ENCODE measurements at regions not wholly inside any gene's neighbourhood (a gene's known extent, or its start where the extent isn't known, plus 50 kb on each side); places are given as distances from the start of the nearest gene placed in this dataset.

DNA sequence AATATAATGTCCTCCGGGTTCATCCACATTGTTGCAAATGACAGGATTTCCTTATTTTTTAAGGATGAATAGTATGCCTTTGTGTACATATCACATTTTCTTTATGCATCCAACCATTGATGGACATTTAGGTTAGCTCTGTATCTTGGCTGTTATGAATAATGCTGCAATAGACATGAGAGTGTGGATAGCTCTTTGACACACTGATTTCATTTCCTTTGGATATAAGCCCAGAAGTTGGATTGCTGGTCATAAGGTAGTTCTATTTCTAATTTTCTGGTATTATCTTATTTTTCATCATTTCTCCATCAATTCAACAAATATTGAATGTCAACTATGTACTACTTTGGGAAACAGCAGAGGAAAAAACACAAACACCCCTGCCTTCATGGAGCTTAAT is 423.3 kb downstream of the MTX2 start:
- H3K9me3 ChIP-seq (ENCODE audit: control insufficient read depth in 1 of 2, low read length in 2 of 2), result no peaks in the 10 kb centered on the region
- no peaks in the 10 kb centered on the region for H3K4me1 ChIP-seq (ENCODE audit: control insufficient read depth in 1 of 2, insufficient read depth in 2 of 2, low read length in 2 of 2)
- H3K27ac ChIP-seq (ENCODE audit: low read length), result no peak overlapping the region
- no peaks in the 10 kb centered on the region for H3K36me3 ChIP-seq (ENCODE audit: control insufficient read depth in 1 of 2, insufficient read depth in 2 of 2, low read length in 2 of 2)
- no peak overlapping the region for H3K4me3 ChIP-seq (ENCODE audit: low read depth in 1 of 2, low read length in 2 of 2)
- no peaks in the 10 kb centered on the region for H3K27me3 ChIP-seq (ENCODE audit: low read depth, low read length)

DNA sequence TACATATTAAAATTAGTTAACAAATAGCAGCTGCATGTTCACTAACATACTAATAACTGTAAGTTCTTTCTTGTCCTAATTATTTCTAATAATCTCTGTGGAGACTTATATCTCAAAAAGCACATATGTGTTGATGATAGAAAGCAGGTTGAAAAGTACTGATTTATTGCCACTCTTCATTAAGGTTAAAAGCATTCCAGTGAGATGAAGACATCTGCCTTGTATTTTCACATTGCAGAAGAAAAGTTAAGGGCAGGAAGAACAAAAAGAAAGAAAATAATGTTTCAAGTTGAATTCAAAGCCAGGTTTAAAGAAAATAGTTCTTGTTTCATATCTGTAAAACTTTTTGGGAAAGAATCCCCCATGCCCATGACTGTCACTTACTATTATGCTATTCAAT is 429.9 kb downstream of the MTX2 start:
- Histone ChIP-seq H3K27me3 (ENCODE audit: low read depth, low read length) (no peaks in the 10 kb centered on the region), H3K9me3 (ENCODE audit: control insufficient read depth in 1 of 2, low read length in 2 of 2) (no peaks in the 10 kb centered on the region), H3K4me3 (ENCODE audit: low read depth in 1 of 2, low read length in 2 of 2) (no peak overlapping the region), H3K27ac (ENCODE audit: low read length) (no peak overlapping the region), H3K36me3 (ENCODE audit: control insufficient read depth in 1 of 2, insufficient read depth in 2 of 2, low read length in 2 of 2) (no peaks in the 10 kb centered on the region), H3K4me1 (ENCODE audit: control insufficient read depth in 1 of 2, insufficient read depth in 2 of 2, low read length in 2 of 2) (peaks cover 0 to 1% of the 10 kb centered on the region in 2 donors)

DNA sequence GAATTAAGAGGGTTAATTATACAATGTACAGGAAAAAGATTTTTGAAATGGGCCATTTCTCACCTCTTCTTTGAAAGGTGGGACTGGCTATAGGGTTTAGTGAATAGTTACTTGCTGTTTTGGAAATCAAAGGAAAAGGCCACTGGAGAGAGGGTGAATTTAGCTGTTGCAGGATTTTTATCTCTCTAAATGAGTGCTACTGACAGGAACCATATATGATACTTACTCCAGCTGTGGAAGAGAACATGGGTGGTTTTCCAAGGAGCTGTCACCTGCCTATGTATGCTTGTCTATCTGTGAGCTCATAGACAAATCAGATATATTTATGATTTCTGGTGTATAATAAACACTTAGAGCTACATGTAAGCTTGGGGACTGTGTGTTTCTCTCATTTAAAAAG is 430.4 kb downstream of the MTX2 start:
- H3K4me3 ChIP-seq (ENCODE audit: low read depth in 1 of 2, low read length in 2 of 2), result no peak overlapping the region
- H3K36me3 ChIP-seq (ENCODE audit: control insufficient read depth in 1 of 2, insufficient read depth in 2 of 2, low read length in 2 of 2), result no peaks in the 10 kb centered on the region

DNA sequence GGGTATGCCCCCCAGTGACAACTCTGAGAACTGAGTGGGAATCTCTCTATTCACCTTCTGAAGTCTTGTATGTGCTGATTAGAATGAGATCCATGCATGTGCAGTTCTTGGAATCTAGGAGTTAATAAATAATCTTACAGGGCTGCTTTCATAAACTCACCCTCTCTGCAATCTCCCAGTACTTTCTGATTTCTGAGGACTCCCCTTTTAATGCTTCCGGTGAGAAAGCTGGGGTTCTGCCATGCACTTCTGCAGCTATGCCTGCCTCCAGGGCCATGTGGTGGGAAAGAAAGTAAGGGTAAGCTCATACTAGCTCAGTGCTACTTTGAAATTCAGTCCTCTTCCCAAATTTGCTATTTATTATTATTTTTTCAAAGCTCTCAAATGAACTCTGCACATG is 432.9 kb downstream of the MTX2 start:
- Histone ChIP-seq H3K4me3 (ENCODE audit: low read depth in 1 of 2, low read length in 2 of 2) (no peak overlapping the region), H3K27me3 (ENCODE audit: low read depth, low read length) (no peaks in the 10 kb centered on the region), H3K9me3 (ENCODE audit: control insufficient read depth in 1 of 2, low read length in 2 of 2) (no peaks in the 10 kb centered on the region), H3K36me3 (ENCODE audit: control insufficient read depth in 1 of 2, insufficient read depth in 2 of 2, low read length in 2 of 2) (no peaks in the 10 kb centered on the region), H3K27ac (ENCODE audit: low read length) (no peak overlapping the region), H3K4me1 (ENCODE audit: control insufficient read depth in 1 of 2, insufficient read depth in 2 of 2, low read length in 2 of 2) (peaks cover 0 to 7% of the 10 kb centered on the region in 2 donors)

More for the DNA sequence above, 430.4 kb downstream of the MTX2 start:
- no peaks in the 10 kb centered on the region for H3K9me3 ChIP-seq (ENCODE audit: control insufficient read depth in 1 of 2, low read length in 2 of 2)
- no peaks in the 10 kb centered on the region for H3K27me3 ChIP-seq (ENCODE audit: low read depth, low read length)
- H3K4me1 ChIP-seq (ENCODE audit: control insufficient read depth in 1 of 2, insufficient read depth in 2 of 2, low read length in 2 of 2), result peaks cover 0 to 7% of the 10 kb centered on the region in 2 donors
- no peak overlapping the region for H3K27ac ChIP-seq (ENCODE audit: low read length)

DNA sequence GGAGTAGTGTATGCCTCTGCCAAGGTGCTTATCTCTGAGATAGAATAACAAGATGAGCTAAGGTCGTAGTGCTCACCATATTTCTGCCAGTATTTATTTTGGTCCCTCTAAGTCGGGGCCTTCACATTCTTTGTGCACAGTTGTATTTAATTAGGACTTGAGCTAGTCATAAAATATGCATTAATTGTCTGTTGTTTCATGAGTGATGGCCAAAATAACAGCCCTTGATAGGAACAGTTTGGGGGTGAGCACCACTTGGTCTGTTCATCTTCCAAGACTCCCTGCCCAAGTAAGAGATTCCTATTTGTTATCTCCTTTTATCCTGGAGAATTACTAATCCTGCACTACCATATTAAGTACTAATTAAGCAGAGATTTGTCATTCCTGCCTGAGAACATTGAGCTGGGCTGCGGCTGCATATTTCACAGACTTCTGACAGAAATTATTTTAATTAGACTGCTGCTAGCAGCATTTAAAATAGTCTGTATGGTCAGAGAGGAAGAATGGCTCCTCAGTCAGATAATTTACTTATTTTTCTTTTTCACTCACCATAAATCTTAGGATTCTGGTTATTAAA is 435.1 kb downstream of the MTX2 start:
- peaks cover 0 to 7% of the 10 kb centered on the region in 2 donors for H3K4me1 ChIP-seq (ENCODE audit: control insufficient read depth in 1 of 2, insufficient read depth in 2 of 2, low read length in 2 of 2)
- H3K27ac ChIP-seq (ENCODE audit: low read length), result no peak overlapping the region
- H3K36me3 ChIP-seq (ENCODE audit: control insufficient read depth in 1 of 2, insufficient read depth in 2 of 2, low read length in 2 of 2), result no peaks in the 10 kb centered on the region
- H3K27me3 ChIP-seq (ENCODE audit: low read depth, low read length), result no peaks in the 10 kb centered on the region
- H3K4me3 ChIP-seq (ENCODE audit: low read depth in 1 of 2, low read length in 2 of 2), result no peak overlapping the region
- H3K9me3 ChIP-seq (ENCODE audit: control insufficient read depth in 1 of 2, low read length in 2 of 2), result no peaks in the 10 kb centered on the region

DNA sequence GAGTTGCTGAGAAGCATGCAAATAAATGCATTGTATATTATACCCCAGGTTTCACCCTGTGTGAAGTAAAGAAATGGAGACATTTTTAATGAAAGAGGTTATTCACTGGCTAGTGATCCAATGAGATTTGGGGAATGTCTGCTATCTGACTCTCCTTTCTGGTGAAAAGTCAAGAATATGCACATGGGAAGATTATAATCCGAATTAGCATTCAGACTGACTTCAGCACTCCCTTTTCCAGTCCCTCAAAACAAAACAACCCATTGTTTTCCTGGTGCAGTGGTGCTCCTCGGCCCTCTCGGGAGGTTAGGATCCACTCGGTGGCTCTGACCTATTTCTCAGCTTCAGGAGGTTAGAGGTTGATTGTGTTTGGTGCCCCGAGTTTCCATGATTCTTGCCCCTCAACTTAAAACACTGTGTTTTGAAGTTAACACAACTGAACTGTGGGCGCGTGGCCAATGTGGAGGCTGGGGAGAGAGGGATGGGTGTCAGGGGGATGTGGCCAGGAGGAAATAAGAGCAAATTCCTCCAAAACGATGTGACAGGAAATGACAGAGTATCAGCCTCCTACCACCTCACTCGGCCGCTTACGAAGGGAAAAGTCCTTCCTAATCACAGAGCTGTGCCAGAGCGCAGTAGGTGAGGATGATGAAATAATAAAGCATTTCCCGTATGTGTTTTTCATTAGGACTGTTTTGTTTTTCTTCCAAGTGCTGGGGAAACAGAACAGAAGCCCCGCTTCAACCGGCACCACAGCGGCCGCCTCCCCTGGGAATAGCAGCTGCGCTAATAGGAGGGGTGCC is 440.1 kb downstream of the MTX2 start:
- Histone ChIP-seq H3K4me1 (ENCODE audit: control insufficient read depth in 1 of 2, insufficient read depth in 2 of 2, low read length in 2 of 2) (peaks cover 0 to 9% of the 10 kb centered on the region in 2 donors), H3K9me3 (ENCODE audit: control insufficient read depth in 1 of 2, low read length in 2 of 2) (no peaks in the 10 kb centered on the region), H3K27me3 (ENCODE audit: low read depth, low read length) (no peaks in the 10 kb centered on the region), H3K4me3 (ENCODE audit: low read depth in 1 of 2, low read length in 2 of 2) (no peak overlapping the region), H3K27ac (ENCODE audit: low read length) (no peak overlapping the region), H3K36me3 (ENCODE audit: control insufficient read depth in 1 of 2, insufficient read depth in 2 of 2, low read length in 2 of 2) (no peaks in the 10 kb centered on the region)

DNA sequence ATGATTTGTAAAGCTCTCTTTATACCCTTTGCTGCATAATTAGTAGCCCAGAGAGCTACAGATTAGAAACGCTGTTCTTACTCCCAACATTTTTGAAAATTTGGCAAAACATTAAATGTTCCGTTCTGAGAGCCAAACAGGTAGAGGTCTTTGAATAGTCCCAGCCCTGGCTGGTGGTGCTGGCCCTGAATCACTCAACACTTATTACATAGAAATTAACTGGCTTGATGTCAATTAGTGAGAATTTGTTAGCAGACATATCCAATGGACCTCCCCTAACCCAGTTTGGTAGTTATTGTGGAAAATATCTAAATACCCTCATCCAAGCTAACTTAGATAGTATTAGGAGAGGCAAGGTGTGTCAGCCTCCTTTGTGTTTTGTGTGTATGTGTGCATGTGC is 440.7 kb downstream of the MTX2 start:
- Histone ChIP-seq H3K4me1 (ENCODE audit: control insufficient read depth in 1 of 2, insufficient read depth in 2 of 2, low read length in 2 of 2) (peaks cover 0 to 6% of the 10 kb centered on the region in 2 donors), H3K36me3 (ENCODE audit: control insufficient read depth in 1 of 2, insufficient read depth in 2 of 2, low read length in 2 of 2) (no peaks in the 10 kb centered on the region), H3K4me3 (ENCODE audit: low read depth in 1 of 2, low read length in 2 of 2) (no peak overlapping the region), H3K27me3 (ENCODE audit: low read depth, low read length) (no peaks in the 10 kb centered on the region), H3K9me3 (ENCODE audit: control insufficient read depth in 1 of 2, low read length in 2 of 2) (no peaks in the 10 kb centered on the region), H3K27ac (ENCODE audit: low read length) (no peak overlapping the region)

DNA sequence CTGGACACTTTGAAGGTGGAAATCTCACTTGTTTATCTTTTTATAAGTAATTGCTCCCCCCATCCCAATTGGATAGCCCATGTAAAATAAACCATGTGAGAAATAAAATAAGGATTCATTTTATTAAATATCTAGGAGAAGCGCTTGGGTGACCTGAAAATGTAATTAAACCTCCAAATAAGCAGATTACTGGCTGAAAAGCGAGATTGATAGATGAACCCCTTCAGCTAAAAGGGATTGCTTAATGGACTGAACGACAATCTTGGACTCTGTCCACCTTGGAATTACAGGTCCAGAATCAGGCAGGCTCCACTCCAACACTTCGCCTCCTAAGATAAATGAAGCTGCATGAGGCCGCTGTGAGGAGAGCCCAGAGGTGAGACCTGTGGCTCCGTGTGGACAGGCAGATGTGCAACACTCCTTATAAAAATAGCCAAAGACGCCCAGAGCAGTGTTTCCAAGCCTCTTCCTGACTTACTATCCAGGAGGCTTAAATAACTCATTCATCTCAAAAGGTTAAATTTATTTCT is 441.5 kb downstream of the MTX2 start:
- Histone ChIP-seq H3K9me3 (ENCODE audit: control insufficient read depth in 1 of 2, low read length in 2 of 2) (no peaks in the 10 kb centered on the region), H3K4me1 (ENCODE audit: control insufficient read depth in 1 of 2, insufficient read depth in 2 of 2, low read length in 2 of 2) (peaks cover 0 to 6% of the 10 kb centered on the region in 2 donors), H3K27me3 (ENCODE audit: low read depth, low read length) (no peaks in the 10 kb centered on the region), H3K4me3 (ENCODE audit: low read depth in 1 of 2, low read length in 2 of 2) (no peak overlapping the region), H3K27ac (ENCODE audit: low read length) (no peak overlapping the region), H3K36me3 (ENCODE audit: control insufficient read depth in 1 of 2, insufficient read depth in 2 of 2, low read length in 2 of 2) (no peaks in the 10 kb centered on the region)

DNA sequence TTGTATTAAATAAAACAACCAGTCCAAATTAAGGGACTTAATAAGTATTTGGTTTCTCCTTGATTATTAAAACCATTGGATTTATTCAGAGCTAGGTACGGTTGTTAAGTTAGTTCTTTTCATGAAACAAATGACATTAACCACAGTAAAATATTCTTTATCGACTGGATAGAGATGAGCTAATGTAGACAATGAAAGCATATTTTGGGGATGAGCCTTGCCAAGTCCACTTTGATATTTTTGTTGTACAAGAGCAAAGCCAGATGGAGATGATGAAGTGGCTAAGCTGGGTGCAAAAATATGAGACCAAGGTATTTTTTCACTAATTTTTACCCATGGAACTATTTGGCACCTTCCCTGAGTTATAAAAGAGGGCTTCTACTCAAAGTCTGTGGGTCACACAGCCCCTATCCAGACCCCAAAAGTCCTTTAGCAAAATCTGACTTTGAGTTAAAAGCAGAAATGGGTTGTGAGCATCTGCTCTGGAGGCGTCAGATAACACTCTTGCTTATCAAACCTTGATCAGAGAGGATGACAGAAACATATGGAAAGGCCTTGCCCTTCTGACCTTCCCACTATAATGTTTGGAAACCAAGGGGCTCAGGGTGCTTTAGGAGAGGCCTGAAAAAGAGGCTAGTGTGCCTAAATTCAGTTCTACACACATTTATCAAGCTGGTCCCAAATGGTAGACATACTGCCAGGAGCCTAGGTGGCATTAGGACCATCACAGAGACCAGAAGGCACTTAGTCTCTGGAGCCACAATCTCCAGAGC is 456.8 kb downstream of the MTX2 start:
- no peaks in the 10 kb centered on the region for H3K27me3 ChIP-seq (ENCODE audit: low read depth, low read length)
- no peak overlapping the region for H3K27ac ChIP-seq (ENCODE audit: low read length)
- H3K4me1 ChIP-seq (ENCODE audit: control insufficient read depth in 1 of 2, insufficient read depth in 2 of 2, low read length in 2 of 2), result peaks cover 3 to 7% of the 10 kb centered on the region in 2 donors
- H3K9me3 ChIP-seq (ENCODE audit: control insufficient read depth in 1 of 2, low read length in 2 of 2), result no peaks in the 10 kb centered on the region
- no peaks in the 10 kb centered on the region for H3K36me3 ChIP-seq (ENCODE audit: control insufficient read depth in 1 of 2, insufficient read depth in 2 of 2, low read length in 2 of 2)
- no peak overlapping the region for H3K4me3 ChIP-seq (ENCODE audit: low read depth in 1 of 2, low read length in 2 of 2)

DNA sequence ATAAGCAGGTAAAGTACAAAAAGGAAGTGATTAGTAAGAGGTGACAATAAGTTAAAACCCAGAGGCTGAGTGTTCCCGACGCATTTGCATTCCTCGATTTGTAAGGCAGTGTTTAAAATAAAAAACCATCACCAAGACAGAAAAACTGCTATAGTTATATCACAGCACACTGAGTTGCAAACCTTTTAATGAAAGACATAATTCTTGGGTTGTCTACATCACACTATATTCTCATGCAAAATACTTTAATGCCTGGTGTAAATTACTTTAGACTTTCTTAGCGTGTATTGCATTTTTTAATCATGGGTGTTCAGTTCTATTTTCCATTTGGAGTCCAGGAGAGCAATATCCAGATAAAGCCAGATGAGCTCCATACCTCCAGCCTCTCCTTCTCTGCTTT is 458.5 kb downstream of the MTX2 start:
- Histone ChIP-seq H3K27ac (ENCODE audit: low read length) (no peak overlapping the region), H3K9me3 (ENCODE audit: control insufficient read depth in 1 of 2, low read length in 2 of 2) (no peaks in the 10 kb centered on the region), H3K4me3 (ENCODE audit: low read depth in 1 of 2, low read length in 2 of 2) (no peak overlapping the region), H3K27me3 (ENCODE audit: low read depth, low read length) (no peaks in the 10 kb centered on the region), H3K36me3 (ENCODE audit: control insufficient read depth in 1 of 2, insufficient read depth in 2 of 2, low read length in 2 of 2) (no peaks in the 10 kb centered on the region), H3K4me1 (ENCODE audit: control insufficient read depth in 1 of 2, insufficient read depth in 2 of 2, low read length in 2 of 2) (peaks cover 3 to 7% of the 10 kb centered on the region in 2 donors)
